GM18498 (cell line): ENCODE measurements at regions not wholly inside any gene's neighbourhood (a gene's known extent, or its start where the extent isn't known, plus 50 kb on each side); places are given as distances from the start of the nearest gene placed in this dataset.
"Not testable (repeated sequence)": the region's sequence is repeated elsewhere in the genome, so short reads cannot be mapped to it uniquely, and the experiment has no call there.

ENCODE experiments used
- ATAC-seq: cut with Tn5 transposase; IDR thresholded peaks from one replicate; pipeline ENCODE4 v1.9.1; 2021; ENCODE audit warnings: mild to moderate bottlenecking, moderate library complexity; ENCODE audit not compliant: unreplicated experiment

DNA sequence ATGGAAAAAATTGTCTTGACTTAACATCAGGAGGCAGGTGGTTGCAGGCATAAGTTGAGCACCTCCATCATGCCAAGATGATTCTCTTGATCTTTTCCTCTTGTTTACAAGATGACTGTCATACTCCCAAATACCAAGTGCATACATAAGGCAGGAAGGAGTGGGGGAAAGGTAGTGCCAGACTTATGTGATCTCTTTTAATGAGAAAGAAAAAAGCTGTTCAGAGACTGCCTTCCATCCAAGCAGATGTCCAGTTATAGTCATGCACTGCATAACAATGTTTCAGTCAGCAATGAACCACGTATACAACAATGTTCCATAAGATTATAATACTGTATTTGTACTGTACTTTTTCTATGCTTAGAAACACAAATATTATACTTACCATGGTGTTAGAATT lies 135.7 kb downstream of the EHF start:
- no peak for ATAC-seq

DNA sequence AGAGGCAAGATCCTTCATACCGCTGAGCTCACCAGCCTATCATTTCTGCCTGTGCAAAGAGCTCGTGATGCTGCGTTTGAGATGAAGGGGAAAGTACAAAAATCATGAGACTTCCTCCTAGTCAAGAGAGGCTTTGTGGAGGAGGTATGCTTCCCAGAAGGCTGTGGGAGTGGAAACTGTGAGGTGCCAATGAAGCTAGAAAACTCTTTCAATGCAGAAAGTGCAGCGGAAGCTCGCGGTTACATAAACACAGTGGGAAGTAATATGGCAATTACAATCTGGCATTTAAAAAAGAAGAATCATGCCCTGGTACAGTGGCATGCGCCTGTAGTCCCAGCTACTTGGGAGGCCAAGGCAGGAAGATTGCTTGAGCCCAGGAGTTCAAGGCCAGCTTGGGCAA lies 134.8 kb downstream of the EHF start:
- ATAC-seq: no peak

DNA sequence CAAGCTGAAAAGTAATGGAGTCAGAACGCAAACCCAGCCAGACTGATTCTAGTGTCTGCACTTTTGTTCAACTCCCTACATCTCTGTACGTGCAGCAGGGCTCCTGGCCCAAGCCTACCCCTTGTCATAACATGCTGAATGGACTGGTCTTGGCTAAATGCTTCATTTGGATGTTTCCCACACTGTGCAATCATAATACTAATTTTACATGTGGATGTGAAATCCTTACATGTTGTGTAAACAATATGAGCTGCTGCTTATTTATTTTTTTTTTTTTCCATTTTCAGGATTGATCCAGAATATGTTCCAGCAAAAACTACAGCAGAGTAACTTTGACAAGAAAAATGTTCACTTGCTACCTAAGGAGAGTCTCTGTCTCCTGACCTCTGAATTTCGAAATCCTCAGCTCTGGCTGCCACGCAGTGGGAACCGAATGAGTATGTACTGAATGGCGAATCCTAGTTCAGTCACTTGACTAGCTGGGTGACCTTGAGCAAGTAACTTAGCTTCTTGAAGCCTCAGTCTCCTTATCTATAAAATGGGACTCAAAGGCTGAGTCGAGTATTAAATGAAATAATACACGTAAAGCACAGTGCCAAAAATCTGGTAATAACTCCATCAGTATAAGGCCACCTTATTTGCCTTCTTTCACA lies 133.4 kb downstream of the EHF start:
- ATAC-seq: no peak

DNA sequence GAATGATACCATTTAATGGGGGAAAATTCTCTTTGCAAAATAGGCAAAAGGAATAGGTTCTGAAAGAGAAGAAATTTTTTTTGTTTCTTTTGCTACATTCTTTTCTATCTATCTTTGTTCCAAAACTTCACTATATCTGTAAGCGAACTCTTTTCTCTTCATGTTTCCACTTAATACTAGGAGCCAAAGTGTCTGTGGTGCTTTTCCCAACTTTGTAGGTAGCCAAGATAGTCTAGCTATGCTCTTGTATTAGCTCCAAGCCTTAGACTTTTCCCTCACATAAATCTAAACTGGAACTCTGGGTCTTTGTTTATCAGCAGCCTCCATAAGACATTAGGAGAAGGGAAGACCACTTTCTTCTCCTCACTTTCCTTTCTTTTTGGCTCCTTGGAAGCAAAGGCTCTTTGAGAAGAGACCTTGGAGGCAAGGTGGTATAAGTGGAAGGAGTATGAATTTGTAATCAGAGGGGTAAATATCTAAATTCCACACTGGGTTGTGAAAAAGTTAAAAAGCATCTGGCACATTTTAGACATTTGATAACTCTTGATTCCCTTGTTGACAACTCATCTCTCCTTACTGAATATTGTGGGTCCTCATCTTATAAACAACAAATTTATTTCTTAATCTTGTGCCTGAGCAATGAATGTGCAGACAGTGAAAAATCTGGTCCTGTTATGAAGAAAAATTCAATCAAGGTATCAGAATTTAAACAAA lies 130.0 kb downstream of the EHF start:
- ATAC-seq: no peak

DNA sequence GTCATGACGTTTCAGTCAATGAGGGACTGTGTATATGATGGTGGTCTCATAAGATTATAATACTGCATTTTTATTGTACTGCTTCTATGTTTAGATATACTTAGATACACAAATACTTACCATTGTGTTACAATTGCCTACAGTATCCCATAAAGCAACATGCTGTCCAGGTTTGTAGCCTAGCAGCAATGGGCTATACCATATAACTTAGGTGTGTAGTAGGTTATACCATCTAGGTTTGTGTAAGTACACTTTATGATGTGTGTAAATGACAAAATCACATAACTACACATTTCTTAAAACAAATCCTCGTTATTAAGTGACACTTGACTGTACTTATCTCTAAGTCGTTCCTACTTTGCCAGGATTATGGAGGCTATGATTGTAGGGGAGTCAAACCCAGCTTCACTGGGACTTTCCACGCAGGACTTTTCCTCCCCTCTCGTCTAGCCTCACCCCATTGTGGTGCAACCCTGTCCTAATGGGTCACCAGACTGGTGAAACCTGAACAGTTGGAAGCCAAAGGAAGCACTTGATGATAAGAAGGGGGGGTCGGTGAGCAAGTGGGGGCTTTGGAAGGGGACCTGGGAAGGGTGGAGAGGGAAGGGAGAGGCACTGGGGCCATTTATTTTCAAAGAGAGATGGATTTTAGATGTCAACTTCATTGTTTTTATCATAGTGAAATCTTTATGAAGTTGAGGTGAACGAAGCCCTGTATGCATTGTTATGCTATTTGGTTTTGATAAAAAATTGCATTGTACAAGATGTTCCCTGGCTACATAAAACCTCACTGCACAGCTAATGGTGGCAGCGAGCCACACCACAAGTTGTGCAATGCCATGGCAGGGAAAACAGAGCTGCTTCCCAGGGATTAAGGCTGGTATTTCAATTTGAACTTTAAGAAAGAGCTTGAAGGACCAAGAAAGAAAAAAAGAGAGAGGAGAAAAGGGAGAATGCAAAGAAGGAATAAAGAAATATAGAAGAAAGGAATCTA lies 129.1 kb downstream of the EHF start:
- no peak for ATAC-seq

DNA sequence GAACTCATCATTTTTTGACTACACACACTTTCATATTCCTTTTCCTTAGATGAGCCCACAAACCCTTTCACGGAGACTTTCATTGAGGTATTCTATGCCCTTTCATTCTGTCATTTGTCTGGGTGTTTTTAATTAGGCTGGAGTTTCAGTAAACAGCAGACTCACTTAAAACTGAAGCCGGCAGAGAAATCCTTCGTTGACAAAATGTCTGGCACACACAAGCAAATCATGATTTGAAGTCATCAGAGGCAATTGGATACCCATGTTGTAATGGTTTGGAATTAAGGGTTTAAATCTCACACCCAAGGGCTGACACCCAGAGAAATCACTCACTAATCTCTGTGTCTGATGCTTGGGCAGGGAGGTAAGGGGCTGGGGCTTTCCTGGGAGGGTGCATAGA lies 127.1 kb downstream of the EHF start:
- ATAC-seq: no peak

DNA sequence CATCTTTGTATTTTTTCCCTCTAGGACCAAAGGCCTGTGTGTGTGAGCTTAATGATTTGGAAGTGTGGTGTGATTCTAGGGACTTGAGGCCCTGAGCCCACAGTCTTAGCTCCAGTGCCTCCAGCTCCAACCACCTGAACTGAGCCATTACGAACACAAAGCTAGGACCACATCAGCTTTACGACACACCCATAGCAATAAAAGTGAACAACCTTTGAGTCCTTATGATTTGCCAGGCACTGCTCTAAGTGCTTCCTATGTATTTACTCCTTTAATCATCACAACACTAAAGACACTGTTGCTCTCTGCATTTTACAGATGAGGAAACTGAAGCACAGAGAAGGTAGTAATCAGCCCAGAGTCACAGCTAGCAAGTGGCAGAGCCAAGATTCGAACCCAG lies 126.4 kb downstream of the EHF start:
- ATAC-seq: no peak

DNA sequence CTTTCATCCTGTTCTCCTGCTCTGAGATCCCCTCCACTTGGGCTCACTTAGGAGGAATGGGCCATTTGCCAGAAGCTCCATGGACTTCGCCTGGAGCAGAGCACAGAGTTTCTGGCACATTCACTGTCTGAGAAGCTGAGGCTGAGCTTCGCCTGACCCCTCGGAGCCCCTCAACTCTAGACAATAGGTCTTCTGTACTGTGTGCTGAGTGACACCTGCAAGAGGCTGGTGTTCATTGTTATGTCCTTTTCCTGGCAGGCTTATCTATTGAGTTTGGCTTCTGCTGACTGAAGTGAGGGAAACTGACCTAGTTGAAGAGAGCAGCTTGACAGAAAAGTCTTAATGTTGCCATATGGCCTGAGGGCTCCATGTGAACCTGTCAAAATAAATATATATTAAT lies 124.3 kb downstream of the EHF start:
- ATAC-seq: no peak

DNA sequence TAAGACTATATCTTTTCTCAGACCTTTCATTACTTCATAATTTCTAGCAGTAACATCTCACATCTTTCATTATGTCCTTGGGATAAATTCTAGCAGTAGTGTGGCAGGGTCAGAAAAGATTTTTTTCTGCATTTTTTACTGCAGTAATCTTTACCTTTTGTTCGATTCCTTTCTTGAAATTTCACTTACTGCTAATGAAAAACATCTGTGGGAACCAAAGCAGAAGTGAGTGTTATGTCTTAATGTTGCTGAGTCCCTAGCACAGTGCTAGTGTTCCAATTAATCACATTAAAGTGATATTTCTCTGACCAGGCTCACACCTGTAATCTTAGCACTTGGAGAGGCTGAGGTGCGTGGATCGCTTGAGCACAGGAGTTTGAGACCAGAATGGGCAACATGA lies 123.6 kb downstream of the EHF start:
- no peak for ATAC-seq

DNA sequence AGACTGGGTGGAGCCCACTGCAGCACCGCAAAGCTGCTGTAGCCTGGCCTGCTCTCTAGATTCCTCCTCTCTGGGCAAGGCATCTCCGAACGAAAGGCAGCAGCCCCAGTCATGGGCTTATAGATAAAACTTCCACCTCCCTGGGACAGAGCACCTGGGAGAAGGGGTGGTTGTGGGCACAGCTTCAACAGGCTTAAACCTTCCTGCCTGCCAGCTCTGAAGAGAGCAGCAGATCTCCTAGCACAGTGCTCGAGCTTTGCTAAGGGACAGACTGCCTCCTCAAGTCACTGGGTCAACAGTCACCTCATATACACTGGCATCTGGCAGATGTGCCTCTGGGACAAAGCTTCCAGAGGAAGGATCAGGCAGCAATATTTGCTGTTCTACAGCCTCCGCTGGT lies 117.3 kb downstream of the EHF start:
- ATAC-seq: no peak

DNA sequence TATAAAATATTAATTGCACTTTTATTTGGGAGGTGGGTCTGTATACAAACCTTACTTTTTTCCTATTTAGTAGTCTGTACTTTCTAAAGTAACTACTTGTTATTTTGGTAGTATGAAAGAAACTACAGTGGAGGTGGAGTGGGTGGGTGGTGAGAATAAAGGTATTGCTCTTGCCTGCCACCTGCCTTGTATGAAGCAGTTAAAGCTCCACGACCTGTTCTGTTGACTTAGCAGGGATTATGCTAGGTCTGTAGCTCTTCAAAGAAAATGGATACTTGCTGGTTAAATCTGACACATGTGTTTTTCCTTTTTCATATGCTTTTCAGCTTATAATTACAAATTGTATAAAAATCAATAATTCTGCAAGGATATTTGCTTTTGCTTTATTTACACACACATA lies 111.9 kb downstream of the EHF start:
- no peak for ATAC-seq

DNA sequence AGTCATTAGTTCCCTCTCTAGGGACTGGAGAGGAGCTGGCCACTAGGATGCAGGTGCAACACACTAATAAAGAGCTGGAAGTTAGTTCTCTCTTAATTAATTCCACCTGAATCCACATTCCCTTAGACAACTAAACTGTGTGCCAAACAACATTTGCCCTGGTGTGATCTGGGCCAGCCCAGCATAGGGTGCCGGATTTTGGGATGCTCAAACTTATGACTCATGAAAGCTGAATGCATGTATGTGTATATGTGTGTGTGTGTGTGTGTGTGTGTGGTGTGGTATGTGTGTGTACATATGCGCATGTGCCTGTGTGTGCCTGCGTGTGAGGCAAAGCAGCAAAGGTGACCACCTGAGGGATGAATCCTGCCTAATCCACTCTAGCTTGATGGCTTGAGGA lies 110.7 kb downstream of the EHF start:
- ATAC-seq: no peak

DNA sequence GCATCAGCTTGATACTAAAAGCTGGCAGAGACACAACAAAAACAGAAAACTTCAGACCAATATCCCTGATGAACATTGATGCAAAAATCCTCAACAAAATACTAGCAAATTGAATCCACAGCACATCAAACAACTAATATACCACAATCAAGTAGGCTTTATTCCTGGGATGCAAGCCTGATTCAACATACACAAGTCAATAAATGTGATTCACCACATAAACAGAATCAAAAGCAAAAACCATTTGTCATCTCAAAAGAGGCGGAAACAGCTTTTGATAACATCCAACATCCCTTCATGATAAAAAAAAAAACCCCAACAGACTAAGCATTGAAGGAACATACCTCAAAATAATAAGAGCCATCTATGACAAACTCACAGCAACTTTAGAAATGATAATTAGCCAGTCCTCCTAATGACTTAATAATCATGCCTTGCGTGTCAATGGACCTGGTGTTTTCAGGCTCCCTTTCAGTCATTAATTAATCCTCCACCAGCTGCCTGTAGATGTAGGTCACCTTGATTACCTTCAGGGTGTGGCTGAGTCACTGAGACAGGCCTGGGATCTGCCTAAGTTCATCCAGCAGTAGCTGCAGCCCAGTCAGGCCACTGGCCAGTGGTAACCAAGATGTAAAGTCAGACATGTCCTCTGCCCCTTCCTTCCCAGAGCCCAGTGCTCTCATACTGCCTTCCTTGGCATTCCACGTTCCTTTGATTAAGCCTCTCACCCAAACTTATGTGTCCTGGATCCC lies 109.8 kb downstream of the EHF start:
- ATAC-seq: no peak

DNA sequence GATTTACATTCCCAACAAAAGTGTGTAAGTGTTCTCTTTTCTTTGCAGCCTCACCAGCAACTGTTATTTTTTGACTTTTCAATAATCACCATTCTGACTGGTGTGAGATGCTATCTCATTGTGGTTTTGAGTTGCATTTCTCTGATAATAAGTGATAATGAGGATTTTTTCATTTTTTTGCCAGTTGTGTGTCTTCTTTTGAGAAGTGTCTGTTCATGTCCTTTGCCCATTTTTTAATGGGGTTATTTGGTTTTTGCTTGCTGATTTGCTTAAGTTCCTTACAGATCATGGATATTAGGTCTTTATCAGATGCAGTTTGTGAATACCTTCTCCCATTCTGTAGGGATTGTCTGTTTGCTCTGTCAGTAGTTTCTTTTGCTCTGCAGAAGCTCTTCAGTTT lies 107.7 kb downstream of the EHF start:
- no peak for ATAC-seq

DNA sequence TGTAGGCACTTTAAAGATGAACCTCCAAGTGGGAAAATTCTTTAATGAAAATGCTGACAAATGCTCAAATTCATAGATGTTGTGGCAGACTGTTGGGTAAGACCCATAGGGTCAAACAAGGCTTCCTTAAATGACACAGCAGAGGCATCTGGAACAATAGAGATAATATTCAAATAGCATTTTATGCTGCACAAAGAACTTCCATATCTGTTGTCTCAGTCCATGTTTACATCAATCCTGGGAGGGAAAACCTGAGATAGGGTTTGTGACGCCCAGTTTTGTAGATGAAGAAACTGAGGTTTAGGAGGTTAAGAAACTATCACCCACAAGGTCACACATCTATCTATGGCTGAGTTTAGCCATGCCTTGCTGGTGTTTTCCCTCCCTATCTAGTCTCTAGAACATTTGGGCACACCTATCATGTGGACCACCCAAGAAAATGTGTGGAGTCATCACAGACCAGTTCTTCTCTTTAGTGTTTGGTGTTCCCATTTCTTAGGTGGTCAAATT lies 106.4 kb downstream of the EHF start:
- ATAC-seq: no peak

DNA sequence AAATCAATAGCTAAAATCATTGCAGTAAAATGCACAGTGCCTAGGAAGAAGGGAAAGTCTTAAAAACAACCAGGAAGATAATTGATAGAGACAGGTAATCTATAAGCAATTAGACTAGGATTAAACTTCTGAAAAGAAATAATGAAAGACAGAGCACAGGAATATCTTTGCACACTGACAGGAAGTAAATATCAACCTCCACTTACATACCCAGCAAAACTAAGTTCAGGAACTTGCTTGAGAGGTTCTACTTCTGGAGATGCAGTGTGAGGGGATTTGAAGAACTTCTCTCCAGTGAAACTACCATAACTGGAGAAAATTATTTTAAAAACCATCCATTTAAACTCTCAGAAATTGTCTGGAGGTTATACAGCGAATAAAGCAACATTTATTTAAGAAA lies 104.1 kb downstream of the EHF start:
- no peak for ATAC-seq

DNA sequence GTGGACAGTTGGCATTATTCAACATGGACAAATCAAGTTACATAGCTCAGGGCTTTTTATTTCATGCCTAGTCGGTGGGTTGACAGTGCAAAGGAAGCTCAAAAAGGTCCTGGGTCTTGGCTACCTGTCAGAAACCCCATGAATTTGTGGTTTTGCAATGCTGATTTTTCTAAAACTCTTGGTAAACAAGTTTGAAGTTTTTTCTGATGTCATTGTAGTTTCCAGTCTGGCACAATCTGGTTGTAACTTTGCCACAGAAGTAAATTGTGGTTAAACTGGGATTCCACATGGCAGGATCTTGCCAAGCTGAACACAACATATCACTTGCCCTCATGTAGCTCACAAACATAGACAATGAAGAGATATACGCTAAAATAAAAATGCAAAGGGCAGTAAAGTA lies 100.8 kb downstream of the EHF start:
- no peak for ATAC-seq

DNA sequence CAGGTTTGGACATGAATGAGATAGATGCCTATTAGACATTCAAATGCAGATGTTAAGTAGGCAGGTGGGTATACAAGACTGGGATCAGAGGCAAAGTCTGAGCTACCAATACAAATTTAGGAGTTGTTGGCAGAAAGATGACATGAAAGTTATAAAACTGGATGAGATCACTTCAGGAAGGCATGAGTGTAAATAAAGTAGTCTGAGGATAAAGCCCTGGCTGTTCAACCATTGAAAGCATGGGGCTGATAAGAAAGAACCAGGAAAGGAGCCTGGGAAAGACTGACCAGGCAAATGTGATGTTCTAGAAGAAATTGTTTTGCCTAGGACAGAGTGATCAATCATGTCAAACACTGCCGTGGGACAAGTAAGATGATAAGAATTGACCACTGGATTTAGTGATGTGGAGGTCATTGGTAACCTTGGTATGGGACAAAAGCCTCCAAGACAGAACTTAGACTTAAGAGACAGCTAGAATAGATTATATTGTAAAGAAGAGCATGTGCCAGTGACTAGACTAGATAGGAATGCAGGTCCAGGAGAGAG lies 98.5 kb downstream of the EHF start:
- ATAC-seq: no peak

DNA sequence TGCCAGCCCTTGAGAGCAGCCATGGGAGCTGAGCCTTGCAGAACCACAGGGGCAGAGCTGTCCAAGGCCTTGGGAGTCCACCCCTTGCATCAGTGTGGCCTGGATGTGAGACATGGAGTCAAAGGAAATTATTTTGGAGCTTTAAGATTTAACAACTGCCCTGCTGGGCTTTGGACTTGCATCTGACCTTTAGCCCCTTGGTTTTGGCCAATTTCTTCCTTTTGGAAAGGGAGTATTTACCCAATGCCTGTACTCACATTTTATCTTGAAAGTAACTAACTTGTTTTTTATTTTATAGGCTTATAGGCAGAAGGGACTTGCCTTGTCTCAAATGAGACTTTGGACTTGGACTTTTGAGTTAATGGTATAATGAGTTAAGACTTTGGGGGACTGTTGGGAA lies 92.7 kb downstream of the EHF start:
- not testable (repeated sequence) for ATAC-seq
